ENCODE measurements at regions not wholly inside any gene's neighbourhood (a gene's known extent, or its start where the extent isn't known, plus 50 kb on each side); places are given as distances from the start of the nearest gene placed in this dataset.

GRCh38 chr4:32436816-32437215, 1716.6 kb downstream of the PCDH7 start:
- TF ChIP-seq ZFP30 (CRISPR knock-in tag; IDR thresholded peaks at IDR 0.05): no peak
- no peak for TF ChIP-seq ZFP3 (CRISPR knock-in tag; IDR thresholded peaks at IDR 0.05)
- TF ChIP-seq CSDC2 (CRISPR knock-in tag; IDR thresholded peaks at IDR 0.05): no peak
- no peak for TF ChIP-seq TCF4 (CRISPR knock-in tag; IDR thresholded peaks at IDR 0.05; ENCODE audit: borderline replicate concordance)
- no peak for TF ChIP-seq OSR1 (CRISPR knock-in tag; IDR thresholded peaks at IDR 0.05)
- no peak for TF ChIP-seq ZNF70 (CRISPR knock-in tag; IDR thresholded peaks at IDR 0.05)
- no peak for TF ChIP-seq ARNTL (CRISPR knock-in tag; IDR thresholded peaks at IDR 0.05; ENCODE audit: borderline replicate concordance, low read depth)
- TF ChIP-seq PPARA (CRISPR knock-in tag; IDR thresholded peaks at IDR 0.05; ENCODE audit: borderline replicate concordance): no peak
- TF ChIP-seq CREB5 (CRISPR knock-in tag; IDR thresholded peaks at IDR 0.05; ENCODE audit: low read depth): no peak
- TF ChIP-seq, protein P1, sequence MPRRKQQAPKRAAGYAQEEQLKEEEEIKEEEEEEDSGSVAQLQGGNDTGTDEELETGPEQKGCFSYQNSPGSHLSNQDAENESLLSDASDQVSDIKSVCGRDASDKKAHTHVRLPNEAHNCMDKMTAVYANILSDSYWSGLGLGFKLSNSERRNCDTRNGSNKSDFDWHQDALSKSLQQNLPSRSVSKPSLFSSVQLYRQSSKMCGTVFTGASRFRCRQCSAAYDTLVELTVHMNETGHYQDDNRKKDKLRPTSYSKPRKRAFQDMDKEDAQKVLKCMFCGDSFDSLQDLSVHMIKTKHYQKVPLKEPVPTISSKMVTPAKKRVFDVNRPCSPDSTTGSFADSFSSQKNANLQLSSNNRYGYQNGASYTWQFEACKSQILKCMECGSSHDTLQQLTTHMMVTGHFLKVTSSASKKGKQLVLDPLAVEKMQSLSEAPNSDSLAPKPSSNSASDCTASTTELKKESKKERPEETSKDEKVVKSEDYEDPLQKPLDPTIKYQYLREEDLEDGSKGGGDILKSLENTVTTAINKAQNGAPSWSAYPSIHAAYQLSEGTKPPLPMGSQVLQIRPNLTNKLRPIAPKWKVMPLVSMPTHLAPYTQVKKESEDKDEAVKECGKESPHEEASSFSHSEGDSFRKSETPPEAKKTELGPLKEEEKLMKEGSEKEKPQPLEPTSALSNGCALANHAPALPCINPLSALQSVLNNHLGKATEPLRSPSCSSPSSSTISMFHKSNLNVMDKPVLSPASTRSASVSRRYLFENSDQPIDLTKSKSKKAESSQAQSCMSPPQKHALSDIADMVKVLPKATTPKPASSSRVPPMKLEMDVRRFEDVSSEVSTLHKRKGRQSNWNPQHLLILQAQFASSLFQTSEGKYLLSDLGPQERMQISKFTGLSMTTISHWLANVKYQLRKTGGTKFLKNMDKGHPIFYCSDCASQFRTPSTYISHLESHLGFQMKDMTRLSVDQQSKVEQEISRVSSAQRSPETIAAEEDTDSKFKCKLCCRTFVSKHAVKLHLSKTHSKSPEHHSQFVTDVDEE (CRISPR knock-in tag; IDR thresholded peaks at IDR 0.05): no peak
- no peak for TF ChIP-seq ZNF565 (CRISPR knock-in tag; conservative IDR thresholded peaks at IDR 0.05; ENCODE audit: low read depth)
- no peak for TF ChIP-seq BACH2 (CRISPR knock-in tag; IDR thresholded peaks at IDR 0.05; ENCODE audit: borderline replicate concordance)
- no peak for TF ChIP-seq ESRRG (CRISPR knock-in tag; IDR thresholded peaks at IDR 0.05)

All from SK-N-SH treated with all-trans-retinoic acid at 6 μM for 48 hours (cell line).